CD4-positive, alpha-beta memory T cell (primary cell): ENCODE measurements at regions not wholly inside any gene's neighbourhood (a gene's known extent, or its start where the extent isn't known, plus 50 kb on each side); places are given as distances from the start of the nearest gene placed in this dataset.

Experiments
- CTCF ChIA-PET: fragments of 350-600 bp; sonication (Branson Sonifier 250); formaldehyde crosslinking; loops from one replicate; lab custom pipeline; 2021; ENCODE audit warnings: inconsistent platforms; ENCODE audit not compliant: partially characterized antibody; lab: Charles Lee
- POLR2A ChIA-PET: fragments of 350-600 bp; sonication (Branson Sonifier 250); formaldehyde crosslinking; loops from one replicate; lab custom pipeline; 2021; ENCODE audit not compliant: partially characterized antibody; lab: Charles Lee
- DNase-seq, 5 donors: peaks; one replicate each; pipeline versions ENCODE4 v3.0.0 to v3.0.0-alpha.2; 2020 to 2022; ENCODE audit warnings: mixed read lengths in 1 of 5
- H3K27ac ChIP-seq: one replicate; pipeline ENCODE4 v1.7.0; 2013; ENCODE audit warnings: low read depth, low read length
- H3K27me3 ChIP-seq: 2 replicates; pipeline ENCODE4 v1.7.0; 2013; ENCODE audit warnings: mild to moderate bottlenecking, low read length, moderate library complexity; ENCODE audit not compliant: insufficient read depth
- H3K36me3 ChIP-seq: 2 replicates; pipeline ENCODE4 v1.7.0; 2013; ENCODE audit warnings: mild to moderate bottlenecking, low read length, moderate library complexity; ENCODE audit not compliant: insufficient read depth
- H3K4me1 ChIP-seq: 2 replicates; pipeline ENCODE4 v1.7.0; 2013; ENCODE audit warnings: mild to moderate bottlenecking, low read length, moderate library complexity; ENCODE audit not compliant: insufficient read depth
- H3K4me3 ChIP-seq, 2 donors: one replicate each; pipeline ENCODE4 v1.7.0; 2013; ENCODE audit warnings: low read length in 2 of 2, mild to moderate bottlenecking in 1 of 2
- H3K9me3 ChIP-seq, 2 donors: one replicate each; pipeline ENCODE4 v1.7.0; 2013; ENCODE audit warnings: low read length in 2 of 2, control low read depth in 1 of 2; ENCODE audit not compliant: control insufficient read depth in 1 of 2
- H3K27ac Mint-ChIP-seq, 7 donors: one replicate each; pipeline ENCODE4 v1.8.0; 2020 to 2021; ENCODE audit warnings: mixed read lengths in 7 of 7, mild to moderate bottlenecking in 6 of 7, inconsistent platforms in 3 of 7, moderate library complexity in 3 of 7
- H3K27me3 Mint-ChIP-seq, 2 donors: one replicate each; pipeline ENCODE4 v1.8.0; 2020 to 2021; ENCODE audit warnings: mixed read lengths in 2 of 2
- H3K36me3 Mint-ChIP-seq, 2 donors: one replicate each; pipeline ENCODE4 v1.8.0; 2020 to 2021; ENCODE audit warnings: mixed read lengths in 2 of 2, inconsistent platforms in 1 of 2, mild to moderate bottlenecking in 1 of 2
- H3K4me1 Mint-ChIP-seq, 4 donors: one replicate each; pipeline ENCODE4 v1.8.0; 2020 to 2021; ENCODE audit warnings: mixed read lengths in 4 of 4, mild to moderate bottlenecking in 1 of 4
- H3K4me3 Mint-ChIP-seq, 8 donors: one replicate each; pipeline ENCODE4 v1.8.0; 2020 to 2021; ENCODE audit warnings: mixed read lengths in 8 of 8, mild to moderate bottlenecking in 7 of 8, moderate library complexity in 6 of 8, inconsistent platforms in 3 of 8
- H3K9me3 Mint-ChIP-seq, 8 donors: one replicate each; pipeline ENCODE4 v1.8.0; 2020 to 2021; ENCODE audit warnings: mixed read lengths in 8 of 8, mild to moderate bottlenecking in 5 of 8, inconsistent platforms in 3 of 8, moderate library complexity in 1 of 8
- intact Hi-C: fragments of 100-400 bp; cut with micrococcal nuclease; formaldehyde crosslinking; loops from one replicate; pipeline ENCODE4 v1.15.1; 2023

GRCh38 chr14:25899197-25899596 is 698.6 kb downstream of the NOVA1 start:
- no peaks in the 10 kb centered on the region for H3K36me3 Mint-ChIP-seq
- Histone ChIP-seq H3K27ac (no peak overlapping the region), H3K9me3 (no peaks in the 10 kb centered on the region), H3K36me3 (no peaks in the 10 kb centered on the region), H3K27me3 (no peaks in the 10 kb centered on the region), H3K4me1 (no peaks in the 10 kb centered on the region), H3K4me3 (no peak overlapping the region)
- CTCF ChIA-PET, result no interaction called here
- no peaks in the 10 kb centered on the region for H3K4me1 Mint-ChIP-seq
- POLR2A ChIA-PET, result no interaction called here
- H3K27ac Mint-ChIP-seq, result no peak overlapping the region
- intact Hi-C loops, result no loop called here
- DNase-seq, result no peak
- no peaks in the 10 kb centered on the region for H3K27me3 Mint-ChIP-seq
- peaks cover 0 to 20% (median 8%) of the 10 kb centered on the region in 8 donors for H3K9me3 Mint-ChIP-seq
- H3K4me3 Mint-ChIP-seq, result no peak overlapping the region

DNA sequence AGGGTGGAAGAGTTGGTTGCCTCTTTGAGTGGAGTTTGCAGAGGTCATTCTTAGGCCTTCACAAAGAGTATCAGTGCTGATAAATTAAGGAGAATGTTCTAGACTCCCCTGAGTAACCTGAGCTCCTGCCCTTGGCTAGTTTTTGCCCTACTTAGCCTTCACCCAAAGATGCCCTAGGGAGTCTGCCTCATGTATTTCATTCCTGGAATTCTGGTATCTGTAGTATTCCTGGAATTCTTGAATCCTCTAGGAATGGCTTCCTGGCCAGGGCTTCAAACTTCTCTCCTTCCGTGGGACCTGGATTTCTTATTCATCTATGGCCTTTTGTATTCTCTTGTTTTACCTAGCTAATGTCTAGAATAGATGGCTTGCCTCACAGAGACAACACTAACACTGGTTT is 701.1 kb downstream of the NOVA1 start:
- Mint-ChIP-seq H3K36me3 (no peaks in the 10 kb centered on the region), H3K27me3 (no peaks in the 10 kb centered on the region), H3K9me3 (peaks cover 3 to 24% (median 15%) of the 10 kb centered on the region in 8 donors), H3K4me1 (no peaks in the 10 kb centered on the region), H3K27ac (no peak overlapping the region), H3K4me3 (no peak overlapping the region)
- intact Hi-C loops, result no loop called here
- ChIA-PET CTCF (no interaction called here), POLR2A (no interaction called here)
- Histone ChIP-seq H3K36me3 (no peaks in the 10 kb centered on the region), H3K4me1 (no peaks in the 10 kb centered on the region), H3K27me3 (no peaks in the 10 kb centered on the region), H3K9me3 (no peaks in the 10 kb centered on the region), H3K4me3 (no peak overlapping the region), H3K27ac (no peak overlapping the region)
- no peak for DNase-seq

- no peaks in the 10 kb centered on the region for H3K4me1 Mint-ChIP-seq
Observed at GRCh38 chr14:25895740-25896139, 702.1 kb downstream of the NOVA1 start.

DNA sequence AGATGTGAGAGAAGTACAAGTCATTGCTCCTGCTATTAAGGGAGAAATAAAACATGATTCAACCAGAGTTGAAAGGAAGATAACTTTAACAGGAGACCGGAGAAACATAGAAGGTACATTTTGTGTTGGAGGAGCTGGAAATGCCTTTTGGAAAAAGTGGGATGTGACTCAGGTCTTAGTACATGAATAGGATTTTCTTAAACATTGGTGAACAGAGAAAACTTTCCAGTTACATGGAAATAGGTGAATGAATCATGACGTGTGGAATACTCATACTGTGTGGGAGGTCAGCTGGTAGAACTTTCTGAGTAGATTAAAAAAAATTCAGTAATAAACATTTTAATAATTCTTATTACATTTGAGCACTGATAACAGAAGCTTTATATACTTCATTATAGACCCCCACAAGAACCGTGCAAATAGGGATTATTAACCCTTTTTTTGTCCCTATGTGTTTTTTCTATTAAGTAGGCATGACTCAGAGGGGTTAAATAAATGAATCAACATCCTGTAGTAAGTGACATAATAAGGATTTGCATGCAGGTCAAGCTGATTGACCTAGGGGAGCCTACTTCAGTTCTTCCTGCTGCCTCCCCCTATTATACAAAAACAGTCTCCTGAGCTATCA is 710.5 kb downstream of the NOVA1 start:
- intact Hi-C loops, result no loop called here
- Mint-ChIP-seq H3K9me3 (peaks cover 4 to 29% (median 14%) of the 10 kb centered on the region in 8 donors), H3K4me3 (no peak overlapping the region), H3K27me3 (no peaks in the 10 kb centered on the region), H3K27ac (no peak overlapping the region), H3K36me3 (no peaks in the 10 kb centered on the region), H3K4me1 (no peaks in the 10 kb centered on the region)
- Histone ChIP-seq H3K27ac (no peak overlapping the region), H3K9me3 (no peaks in the 10 kb centered on the region), H3K4me3 (no peak overlapping the region), H3K27me3 (no peaks in the 10 kb centered on the region), H3K36me3 (no peaks in the 10 kb centered on the region), H3K4me1 (no peaks in the 10 kb centered on the region)
- DNase-seq, result no peak
- POLR2A ChIA-PET, result no interaction called here
- CTCF ChIA-PET, result no interaction called here

More at GRCh38 chr14:25895740-25896139, 702.1 kb downstream of the NOVA1 start:
- POLR2A ChIA-PET, result no interaction called here
- Mint-ChIP-seq H3K36me3 (no peaks in the 10 kb centered on the region), H3K9me3 (peaks cover 5 to 24% (median 18%) of the 10 kb centered on the region in 8 donors), H3K4me3 (no peak overlapping the region), H3K27me3 (no peaks in the 10 kb centered on the region), H3K27ac (no peak overlapping the region)
- no peaks in the 10 kb centered on the region for H3K36me3 ChIP-seq
- DNase-seq, result no peak
- CTCF ChIA-PET, result no interaction called here
- no peaks in the 10 kb centered on the region for H3K4me1 ChIP-seq
- no peak overlapping the region for H3K27ac ChIP-seq
- H3K27me3 ChIP-seq, result no peaks in the 10 kb centered on the region
- no peak overlapping the region for H3K4me3 ChIP-seq
- intact Hi-C loops, result no loop called here
- no peaks in the 10 kb centered on the region for H3K9me3 ChIP-seq

DNA sequence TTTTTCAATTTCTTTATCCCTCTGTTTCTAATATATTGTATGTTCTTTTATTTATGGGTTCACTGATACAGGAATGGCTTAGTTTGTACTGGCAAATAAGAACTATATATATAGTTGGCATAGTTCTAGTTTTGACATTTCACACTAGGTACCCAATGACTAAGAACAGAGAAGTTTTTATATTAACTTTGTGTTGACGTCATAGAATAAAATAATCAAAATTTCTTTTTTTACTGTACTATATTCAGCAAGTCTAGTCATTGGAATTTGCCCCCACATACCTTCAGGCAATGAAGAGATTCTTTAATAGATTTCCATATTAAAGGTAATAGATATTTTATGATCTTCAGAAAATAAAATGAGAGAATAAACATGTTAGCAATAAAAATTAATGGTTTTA is 713.2 kb downstream of the NOVA1 start:
- H3K27me3 Mint-ChIP-seq, result no peaks in the 10 kb centered on the region
- peaks cover 2 to 34% (median 8%) of the 10 kb centered on the region in 8 donors for H3K9me3 Mint-ChIP-seq
- ChIA-PET POLR2A (no interaction called here), CTCF (no interaction called here)
- no peaks in the 10 kb centered on the region for H3K4me1 Mint-ChIP-seq
- H3K4me3 Mint-ChIP-seq, result no peak overlapping the region
- no peak overlapping the region for H3K27ac Mint-ChIP-seq
- H3K36me3 ChIP-seq, result no peaks in the 10 kb centered on the region
- intact Hi-C loops, result no loop called here
- DNase-seq, result no peak
- no peak overlapping the region for H3K4me3 ChIP-seq
- H3K4me1 ChIP-seq, result no peaks in the 10 kb centered on the region
- no peaks in the 10 kb centered on the region for H3K27me3 ChIP-seq
- H3K9me3 ChIP-seq, result no peaks in the 10 kb centered on the region
- H3K36me3 Mint-ChIP-seq, result no peaks in the 10 kb centered on the region
- H3K27ac ChIP-seq, result no peak overlapping the region

DNA sequence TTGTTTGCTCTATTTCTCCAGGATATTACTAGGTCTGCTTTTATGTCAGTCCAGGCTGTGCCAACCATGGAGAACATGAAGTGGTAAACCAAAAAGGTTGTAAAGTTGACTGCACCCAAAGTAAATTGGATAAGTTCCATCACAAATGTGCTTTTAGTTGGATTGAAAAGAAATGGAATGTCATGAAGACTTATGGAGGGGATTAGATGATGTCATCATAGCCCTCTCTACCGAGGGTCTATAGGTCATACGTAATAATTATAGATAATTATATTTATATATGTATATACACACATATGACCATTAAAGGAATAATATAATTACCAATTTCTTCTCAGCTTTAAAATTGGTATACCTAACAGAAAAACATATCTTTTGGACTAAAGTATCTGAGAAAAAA is 714.9 kb downstream of the NOVA1 start:
- no peak overlapping the region for H3K27ac ChIP-seq
- ChIA-PET CTCF (no interaction called here), POLR2A (no interaction called here)
- H3K4me1 ChIP-seq, result no peaks in the 10 kb centered on the region
- H3K4me3 ChIP-seq, result no peak overlapping the region
- no peaks in the 10 kb centered on the region for H3K4me1 Mint-ChIP-seq
- H3K36me3 ChIP-seq, result no peaks in the 10 kb centered on the region
- no peaks in the 10 kb centered on the region for H3K27me3 ChIP-seq
- DNase-seq, result no peak
- H3K36me3 Mint-ChIP-seq, result no peaks in the 10 kb centered on the region
- intact Hi-C loops, result no loop called here
- H3K9me3 ChIP-seq, result no peaks in the 10 kb centered on the region
- no peaks in the 10 kb centered on the region for H3K27me3 Mint-ChIP-seq
- no peak overlapping the region for H3K4me3 Mint-ChIP-seq
- H3K9me3 Mint-ChIP-seq, result peaks cover 1 to 21% (median 6%) of the 10 kb centered on the region in 8 donors
- no peak overlapping the region for H3K27ac Mint-ChIP-seq

- intact Hi-C loops, result no loop called here
- POLR2A ChIA-PET, result no interaction called here
Observed at GRCh38 chr14:25875475-25875874, 722.4 kb downstream of the NOVA1 start.

More at GRCh38 chr14:25875475-25875874, 722.4 kb downstream of the NOVA1 start:
- H3K36me3 Mint-ChIP-seq, result no peaks in the 10 kb centered on the region
- H3K4me3 Mint-ChIP-seq, result no peak overlapping the region
- Histone ChIP-seq H3K9me3 (no peaks in the 10 kb centered on the region), H3K4me1 (no peaks in the 10 kb centered on the region), H3K36me3 (no peaks in the 10 kb centered on the region), H3K27me3 (no peaks in the 10 kb centered on the region), H3K27ac (no peak overlapping the region), H3K4me3 (no peak overlapping the region)
- peaks cover 0 to 8% (median 5%) of the 10 kb centered on the region in 8 donors for H3K9me3 Mint-ChIP-seq
- CTCF ChIA-PET, result no interaction called here
- no peak overlapping the region for H3K27ac Mint-ChIP-seq
- H3K4me1 Mint-ChIP-seq, result no peaks in the 10 kb centered on the region
- no peak for DNase-seq
- H3K27me3 Mint-ChIP-seq, result no peaks in the 10 kb centered on the region
